Pancreas (tissue), 10 donors: ENCODE measurements at regions not wholly inside any gene's neighbourhood (a gene's known extent, or its start where the extent isn't known, plus 50 kb on each side); places are given as distances from the start of the nearest gene placed in this dataset.
"Not testable (repeated sequence)": the region's sequence is repeated elsewhere in the genome, so short reads cannot be mapped to it uniquely, and the experiment has no call there.

Source experiments
- ATAC-seq, 4 donors: fragments of 200-7000 bp; cut with Tn5 transposase; one replicate each; pipeline versions ENCODE4 v1.8.0 to v1.9.1; 2020; ENCODE audit warnings: mild to moderate bottlenecking in 4 of 4, moderate library complexity in 4 of 4
- DNase-seq, 6 donors: peaks; one replicate each; pipeline ENCODE4 v3.0.0-alpha.2; 2020
- FAIRE-seq: peaks from 2 replicates; lab custom pipeline; 2012; peaks lifted over from hg19 to GRCh38; lab: Jason Lieb, UNC
- H3K27ac ChIP-seq, 4 donors: fragments of 200-600 bp; sonication (generic); 1 replicate in 3 of 4; 2 replicates in 1 of 4; pipeline versions ENCODE4 v1.5.0 to v1.8.0; 2020
- H3K27me3 ChIP-seq, 4 donors: fragments of 200-600 bp; one replicate each; pipeline ENCODE4 v1.8.0; 2021
- H3K36me3 ChIP-seq, 3 donors: fragments of 200-600 bp; sonication (generic) in 1 of 3; one replicate each; pipeline versions ENCODE4 v1.5.0 to v1.8.0; 2020 to 2021
- H3K4me1 ChIP-seq, 3 donors: fragments of 200-600 bp; one replicate each; pipeline ENCODE4 v1.8.0; 2021
- H3K4me3 ChIP-seq, 4 donors: fragments of 200-600 bp; sonication (generic) in 2 of 4; one replicate each; pipeline versions ENCODE4 v1.5.0 to v1.8.0; 2020 to 2021
- H3K9me3 ChIP-seq, 4 donors: fragments of 200-600 bp; one replicate each; pipeline ENCODE4 v1.8.0; 2021
- CTCF ChIP-seq, 4 donors: fragments of 200-600 bp; sonication (generic) in 3 of 4; IDR thresholded peaks; one replicate each; pipeline versions ENCODE4 v1.5.0 to v1.8.0; 2021; ENCODE audit warnings: antibody characterized with exemption in 4 of 4
- WGBS, 2 donors: extraction: QIAGEN DNeasy Blood & Tissue Kit; methylation state at CpG; one replicate each; pipeline ENCODE4 v1.1.7; 2013; 5-methylcytosine and 5-hydroxymethylcytosine counted together
- intact Hi-C, 3 donors: fragments of 100-400 bp; cut with DNase I; formaldehyde crosslinking; loops; one replicate each; pipeline versions ENCODE4 v1.11.1 to v1.14.2; 2022
- donor health status: healthy with polysubstance abuse.
- donor health status: DM: no; HTN: no; CAD: no; lungs with moderate emphysema.
- donor health status: DM: no; HTN: no; CAD: no.
- donor health status: control.
- donor health status: control.
- donor health status: Bipolar disorder and iron deficiency.
- donor health status: DM: yes; HTN: yes; CAD: no.
- donor health status: DM: no; HTN: no; CAD: no.
- donor health status: DM: no; HTN: no; CAD: no.
- donor health status: DM: yes; HTN: yes; CAD: no.

DNA sequence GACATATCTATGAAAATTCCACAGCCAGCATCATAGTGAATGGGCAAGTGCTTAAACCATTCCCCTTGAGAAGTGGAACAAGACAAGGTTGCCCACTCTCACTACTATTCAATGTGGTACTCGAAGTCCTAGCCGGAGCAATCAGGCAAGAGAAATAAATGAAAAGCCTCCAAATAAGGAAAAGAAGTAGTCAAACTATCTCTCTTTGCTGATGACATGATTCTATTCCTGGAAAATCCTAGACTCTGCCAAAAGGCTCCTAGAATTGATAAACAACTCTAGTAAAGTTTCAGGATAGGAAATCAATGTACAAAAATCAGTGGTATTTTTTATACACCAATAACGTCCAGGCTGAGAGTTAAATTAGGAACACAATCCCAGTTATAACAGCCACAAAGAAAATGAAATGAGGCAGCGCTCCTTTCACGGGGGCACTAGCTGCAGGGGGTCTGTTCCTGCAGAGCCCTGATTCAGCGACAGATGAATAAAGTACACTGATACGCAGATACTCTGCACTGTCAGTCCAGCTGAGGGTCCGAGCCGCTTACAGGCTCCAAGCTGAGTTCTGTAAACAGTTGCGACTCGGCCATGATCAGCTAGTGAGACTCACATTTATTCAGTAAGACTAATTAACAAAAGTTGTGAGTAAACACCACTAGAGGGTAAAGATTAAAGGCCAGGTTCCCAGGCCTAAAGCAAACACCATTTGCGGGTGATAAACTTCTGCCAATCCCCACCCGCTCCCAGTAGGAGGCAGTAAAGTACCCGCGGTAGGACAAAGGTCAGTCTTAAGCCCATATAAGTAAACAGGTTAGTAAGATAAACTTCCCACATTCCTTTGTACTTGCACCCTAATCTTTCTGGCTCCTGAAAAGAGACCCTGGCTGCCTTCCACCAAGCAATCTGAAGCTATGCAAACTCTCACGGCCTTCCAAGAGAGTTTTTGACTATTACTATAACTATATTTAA, 290.6 kb upstream of the GRID2 start:
- Histone ChIP-seq H3K27me3 (no peaks in the 10 kb centered on the region), H3K4me1 (peaks cover 0 to 19% (median 9%) of the 10 kb centered on the region in 3 donors), H3K4me3 (no peak overlapping the region), H3K27ac (peak overlapping the region in 1 of 4 donors; percentile 19), H3K36me3 (no peaks in the 10 kb centered on the region), H3K9me3 (no peaks in the 10 kb centered on the region)
- intact Hi-C loops, result no loop called here
- peak; percentile 24 to 50 (median 33) for TF ChIP-seq CTCF (IDR thresholded peaks at IDR 0.05)
- DNase-seq (peak in 5 of 6 donors; percentile 60 to 84 (median 77)), FAIRE-seq (peak; percentile 64), ATAC-seq (peak; percentile 94 to 98 (median 96))
- 17 to 19% methylated on average over 16 of the region's 16 CpGs for WGBS, 2 donors

DNA sequence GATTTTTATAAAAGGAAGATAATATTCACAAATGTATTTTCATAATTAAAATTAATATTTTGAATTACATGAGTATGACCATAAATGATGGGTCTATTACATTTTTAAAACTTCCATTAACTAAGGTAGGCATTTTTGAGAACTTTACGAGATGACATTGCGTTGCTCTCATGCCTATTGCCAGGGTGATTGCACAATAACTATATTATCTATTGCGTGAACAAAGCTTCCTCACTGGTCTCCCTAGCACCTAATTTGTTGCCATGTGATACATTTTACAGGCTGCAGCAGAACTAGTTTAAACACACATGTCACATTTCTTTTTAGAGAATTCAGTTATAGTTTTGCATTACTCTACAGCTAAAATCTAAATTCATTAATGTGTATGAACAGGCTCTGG, 289.7 kb upstream of the GRID2 start:
- peak; percentile 61 to 79 (median 64) for ATAC-seq
- no peak for FAIRE-seq
- no peak for TF ChIP-seq CTCF (IDR thresholded peaks at IDR 0.05)
- intact Hi-C loops, result no loop called here
- H3K4me3 ChIP-seq, result no peak overlapping the region
- WGBS, 2 donors, result 22 to 29% methylated on average over 3 of the region's 3 CpGs
- peak overlapping the region in 1 of 4 donors; percentile 19 for H3K27ac ChIP-seq
- no peaks in the 10 kb centered on the region for H3K36me3 ChIP-seq
- no peaks in the 10 kb centered on the region for H3K27me3 ChIP-seq
- no peak for DNase-seq
- peaks cover 0 to 19% (median 9%) of the 10 kb centered on the region in 3 donors for H3K4me1 ChIP-seq
- no peaks in the 10 kb centered on the region for H3K9me3 ChIP-seq

GRCh38 chr4:92021203-92021602, 282.6 kb upstream of the GRID2 start:
- no peak for DNase-seq
- H3K36me3 ChIP-seq, result no peaks in the 10 kb centered on the region
- H3K4me1 ChIP-seq, result peaks cover 3 to 13% (median 4%) of the 10 kb centered on the region in 3 donors
- no peak for FAIRE-seq
- peaks cover 0 to 3% (median 0%) of the 10 kb centered on the region in 4 donors for H3K9me3 ChIP-seq
- intact Hi-C loops, result no loop called here
- no peak for TF ChIP-seq CTCF (IDR thresholded peaks at IDR 0.05)
- peak; percentile 16 to 63 (median 60) for ATAC-seq
- WGBS, 2 donors, result 27 to 30% methylated on average over 1 of the region's 1 CpG
- H3K4me3 ChIP-seq, result no peak overlapping the region
- H3K27ac ChIP-seq, result peak overlapping the region in 2 of 4 donors; percentile 10 to 24
- H3K27me3 ChIP-seq, result no peaks in the 10 kb centered on the region

GRCh38 chr4:92021788-92022187, 282.0 kb upstream of the GRID2 start:
- peak overlapping the region in 2 of 4 donors; percentile 10 to 24 for H3K27ac ChIP-seq
- FAIRE-seq, result no peak
- no peaks in the 10 kb centered on the region for H3K27me3 ChIP-seq
- no peaks in the 10 kb centered on the region for H3K36me3 ChIP-seq
- peaks cover 0 to 3% (median 0%) of the 10 kb centered on the region in 4 donors for H3K9me3 ChIP-seq
- H3K4me1 ChIP-seq, result peaks cover 3 to 13% (median 4%) of the 10 kb centered on the region in 3 donors
- peak in 2 of 6 donors; percentile 18 to 43 for DNase-seq
- WGBS, 2 donors, result 38 to 39% methylated on average over 2 of the region's 2 CpGs
- no peak for TF ChIP-seq CTCF (IDR thresholded peaks at IDR 0.05)
- H3K4me3 ChIP-seq, result no peak overlapping the region
- peak; percentile 76 to 98 (median 84) for ATAC-seq
- intact Hi-C loops, result no loop called here

- FAIRE-seq, ATAC-seq, H3K36me3 ChIP-seq, H3K4me1 ChIP-seq, H3K4me3 ChIP-seq, intact Hi-C loops, DNase-seq, H3K27me3 ChIP-seq, H3K27ac ChIP-seq, H3K9me3 ChIP-seq: not testable (repeated sequence)
- WGBS, 2 donors, result 81 to 94% methylated on average over 6 of the region's 6 CpGs
These were observed 274.9 kb upstream of the GRID2 start for GRCh38 chr4:92028830-92029229.
